Erythroblast (primary cell): ENCODE measurements at regions not wholly inside any gene's neighbourhood (a gene's known extent, or its start where the extent isn't known, plus 50 kb on each side); places are given as distances from the start of the nearest gene placed in this dataset.
"Not testable (repeated sequence)": the region's sequence is repeated elsewhere in the genome, so short reads cannot be mapped to it uniquely, and the experiment has no call there.

Experiments
- DNase-seq, 2 experiments: peaks; one replicate each; lab custom pipeline; 2025; lab: John Stamatoyannopoulos, UW
- GATA1 ChIP-seq: IDR thresholded peaks from 2 replicates; pipeline ENCODE4 v1.6.1; 2011; ENCODE audit warnings: low read depth, mild to moderate bottlenecking, control low read depth, low read length, moderate library complexity
- POLR2A ChIP-seq: IDR thresholded peaks from 2 replicates; pipeline ENCODE4 v1.6.1; 2011; ENCODE audit warnings: mild to moderate bottlenecking, low read length

DNA sequence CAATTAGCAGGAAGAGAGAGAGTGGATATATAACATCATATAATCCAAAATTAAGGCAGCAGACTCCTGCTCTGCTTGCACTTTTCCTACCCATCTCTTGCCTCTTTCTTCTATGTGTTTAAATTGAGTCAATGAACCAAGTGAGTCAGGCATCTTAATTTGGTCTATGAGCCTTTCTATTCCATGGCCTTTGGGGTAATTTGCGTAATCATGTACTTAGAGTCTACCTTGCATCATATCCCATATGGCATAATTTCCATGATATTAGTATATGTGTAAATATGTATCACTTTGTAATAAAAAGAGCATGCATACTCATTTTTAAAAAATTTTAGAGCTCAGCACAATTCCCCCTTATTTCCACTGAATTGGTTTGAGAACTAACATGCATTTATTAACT lies 555.2 kb downstream of the STK39 start:
- no peak for TF ChIP-seq GATA1
- no peak for TF ChIP-seq POLR2A
- DNase-seq, result no peak

DNA sequence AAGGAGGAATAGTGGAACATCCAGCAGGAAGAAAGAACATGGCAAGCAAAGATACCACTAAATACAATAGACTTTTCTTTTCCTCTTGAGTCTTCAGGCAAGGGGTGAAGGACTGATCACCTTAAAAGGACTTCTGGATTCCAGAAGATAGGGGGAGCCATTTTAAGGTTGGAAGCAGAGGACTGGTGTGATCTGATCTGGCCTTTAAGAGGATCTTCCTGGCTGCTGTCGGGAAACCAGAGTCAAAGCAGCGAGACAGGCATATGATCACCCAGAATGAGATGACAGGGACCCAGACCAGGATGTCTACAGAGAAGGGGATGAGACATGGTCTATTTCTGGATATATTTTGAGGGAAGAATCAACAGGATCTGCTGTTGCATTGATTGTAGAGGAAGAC lies 558.0 kb downstream of the STK39 start:
- no peak for TF ChIP-seq POLR2A
- no peak for TF ChIP-seq GATA1

GRCh38 chr2:167686691-167687090 lies 560.7 kb downstream of the STK39 start:
- TF ChIP-seq GATA1 (no peak), POLR2A (no peak)
- no peak for DNase-seq

More for the DNA sequence above, 558.0 kb downstream of the STK39 start:
- DNase-seq, result peak in 1 of 2 experiments; percentile 2

GRCh38 chr2:167681234-167682015 lies 566.0 kb downstream of the STK39 start:
- TF ChIP-seq POLR2A, result no peak
- TF ChIP-seq GATA1, result no peak

GRCh38 chr2:167678158-167678557 lies 569.2 kb downstream of the STK39 start:
- no peak for DNase-seq

More at GRCh38 chr2:167681234-167682015, 566.0 kb downstream of the STK39 start:
- no peak for DNase-seq

DNA sequence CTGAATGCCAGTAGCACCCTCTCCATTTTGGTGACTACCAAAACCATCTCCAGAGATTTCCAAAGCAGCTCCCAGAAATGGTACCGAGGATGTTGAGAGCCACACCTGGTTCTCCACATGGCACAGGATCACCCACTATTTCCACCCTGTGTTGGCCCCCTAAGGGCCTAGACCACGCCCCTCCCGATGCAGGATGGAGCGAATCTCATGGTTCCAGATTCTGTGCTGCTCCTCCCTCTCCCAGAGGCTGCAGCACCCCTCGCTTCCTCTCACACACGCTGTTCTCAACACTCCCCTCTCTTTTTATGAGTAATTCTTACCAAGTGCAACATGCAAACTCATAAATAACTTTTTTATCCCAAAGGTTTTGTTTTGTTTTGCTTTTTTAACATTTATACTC lies 571.5 kb downstream of the STK39 start:
- DNase-seq, result no peak
- TF ChIP-seq POLR2A (no peak), GATA1 (no peak)

More at GRCh38 chr2:167678158-167678557, 569.2 kb downstream of the STK39 start:
- no peak for TF ChIP-seq POLR2A

DNA sequence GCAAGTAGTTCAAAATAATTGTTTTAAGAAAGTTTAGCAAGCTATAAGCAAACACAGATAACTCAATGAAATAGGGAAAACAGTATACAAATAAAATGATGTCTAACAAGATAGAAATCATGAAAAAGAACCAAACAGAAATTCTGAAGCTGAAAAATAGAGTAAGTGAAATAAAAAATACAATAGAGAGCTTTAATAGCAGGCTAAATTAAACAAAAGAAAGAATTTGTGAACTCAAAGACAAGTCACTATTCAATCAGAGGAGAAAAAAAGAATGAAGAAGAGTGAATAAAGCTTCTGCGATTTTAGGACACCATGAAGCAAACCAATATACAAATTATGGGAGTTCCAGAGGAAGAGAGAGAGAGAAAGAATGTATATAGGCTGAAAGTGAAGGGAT lies 576.8 kb downstream of the STK39 start:
- TF ChIP-seq POLR2A (no peak), GATA1 (no peak)
- DNase-seq, result no peak

DNA sequence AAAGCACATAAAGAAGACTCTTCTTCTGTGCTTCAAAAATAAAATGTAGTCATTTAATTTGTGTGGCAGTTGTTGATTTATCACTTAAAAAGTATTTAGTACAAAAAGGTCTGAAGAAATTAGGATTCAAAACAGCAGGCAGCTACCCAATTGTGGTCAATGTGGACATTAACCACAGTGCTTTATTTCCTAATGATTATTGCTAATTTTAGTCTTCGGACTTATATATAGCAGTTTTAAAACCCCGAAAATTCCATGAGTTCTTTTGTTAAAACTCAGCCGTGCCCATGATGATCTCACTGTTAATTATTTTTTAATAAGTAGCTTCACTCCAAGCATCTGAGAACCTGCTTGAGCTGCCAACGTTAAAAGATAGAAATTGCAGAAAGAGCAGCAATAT lies 594.3 kb downstream of the STK39 start:
- DNase-seq, result no peak
- no peak for TF ChIP-seq POLR2A
- TF ChIP-seq GATA1, result no peak

DNA sequence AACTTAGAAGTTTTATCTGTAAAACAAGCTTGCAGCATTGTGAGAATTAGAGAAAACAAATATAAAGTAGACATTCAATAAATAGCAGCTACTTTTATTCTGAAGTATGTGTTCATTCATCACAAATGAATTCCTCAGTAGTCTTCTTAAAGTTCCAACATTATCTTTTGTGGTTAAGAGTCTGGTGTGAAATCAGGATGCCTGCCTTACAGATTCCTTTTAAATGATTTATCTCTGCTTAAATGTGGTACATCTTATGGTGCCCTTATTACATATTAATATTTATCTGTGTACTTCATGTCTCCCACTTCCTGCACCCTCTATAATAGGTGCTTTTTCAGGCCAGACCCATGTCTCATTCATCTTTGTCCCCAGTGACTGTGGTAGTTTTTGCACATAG lies 595.0 kb downstream of the STK39 start:
- TF ChIP-seq POLR2A, result no peak
- TF ChIP-seq GATA1, result no peak
- DNase-seq, result no peak

DNA sequence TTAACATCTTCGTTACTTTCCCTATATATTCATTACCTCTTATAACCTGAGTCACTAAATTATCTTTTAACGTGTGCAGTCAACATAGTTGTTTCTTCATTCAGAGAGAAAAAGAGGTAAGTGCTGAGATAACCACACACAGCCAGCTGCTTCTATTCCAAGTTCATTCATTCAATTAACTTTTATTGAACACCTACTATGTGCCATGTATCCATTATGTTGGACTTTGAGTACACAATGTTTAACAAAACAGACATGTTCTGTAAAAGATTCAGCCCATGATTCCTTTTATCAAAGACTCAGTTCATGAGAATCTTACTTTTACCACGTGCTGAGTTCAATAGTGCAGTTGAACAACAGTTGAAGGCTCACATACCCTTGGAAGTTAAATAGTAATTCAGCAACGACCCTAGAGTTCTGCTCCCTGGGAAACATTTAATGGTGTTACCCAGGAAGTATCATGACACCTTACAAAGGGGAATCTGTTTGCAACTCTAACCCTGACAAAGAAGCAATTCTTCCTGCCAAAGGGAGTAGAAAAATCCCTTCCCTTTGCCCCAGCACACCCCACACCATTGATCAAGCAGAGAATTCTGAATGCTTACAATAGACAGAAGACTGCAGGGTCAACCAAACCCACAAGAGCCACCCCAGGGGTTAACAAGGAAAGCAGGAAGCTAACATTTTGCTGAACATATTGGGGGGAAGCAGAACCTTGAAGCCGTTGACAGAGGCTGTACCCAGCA lies 595.8 kb downstream of the STK39 start:
- TF ChIP-seq POLR2A, result no peak
- TF ChIP-seq GATA1, result no peak
- no peak for DNase-seq

DNA sequence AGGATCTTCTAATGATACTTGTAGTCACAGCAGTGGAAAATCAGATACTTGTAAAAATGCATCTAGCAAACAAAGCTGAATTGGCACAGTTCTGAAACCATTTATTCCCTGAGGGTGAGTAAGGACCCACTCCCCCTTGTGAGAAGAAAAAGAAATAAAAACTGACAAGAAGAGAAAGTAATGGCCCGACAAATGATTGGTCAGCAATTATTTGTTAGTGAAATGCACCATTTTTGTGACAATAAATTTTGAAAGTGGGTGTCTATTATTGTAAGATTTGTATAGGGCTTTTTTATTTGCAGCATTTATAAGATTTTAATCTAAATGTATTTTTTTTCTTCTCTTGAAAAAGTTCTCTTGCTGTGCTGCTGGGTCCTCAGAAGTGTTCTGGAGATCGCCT lies 600.8 kb downstream of the STK39 start:
- TF ChIP-seq POLR2A (no peak), GATA1 (no peak)
- no peak for DNase-seq

GRCh38 chr2:167640096-167640495 lies 607.3 kb downstream of the STK39 start:
- no peak for DNase-seq
- no peak for TF ChIP-seq GATA1
- no peak for TF ChIP-seq POLR2A

GRCh38 chr2:167637741-167638140 lies 609.7 kb downstream of the STK39 start:
- TF ChIP-seq GATA1, result no peak
- no peak for TF ChIP-seq POLR2A
- DNase-seq, result no peak

DNA sequence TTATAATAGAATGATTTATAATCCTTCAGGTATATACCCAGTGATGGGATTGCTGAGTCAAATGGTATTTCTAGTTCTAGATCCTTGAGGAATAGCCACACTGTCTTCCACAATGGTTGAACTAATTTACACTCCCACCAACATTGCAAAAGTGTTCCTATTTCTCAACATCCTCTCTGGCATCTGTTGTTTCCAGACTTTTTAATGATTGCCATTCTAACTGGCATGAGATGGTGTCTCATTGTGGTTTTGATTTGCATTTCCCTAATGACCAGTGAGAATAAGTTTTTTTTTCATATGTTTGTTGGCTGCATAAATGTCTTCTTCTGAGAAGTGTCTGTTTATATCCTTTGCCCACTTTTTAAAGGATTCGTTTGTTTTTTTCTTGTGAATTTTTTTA lies 615.1 kb downstream of the STK39 start:
- not testable (repeated sequence) for DNase-seq
